PFSK-1 (cell line): ENCODE measurements at regions not wholly inside any gene's neighbourhood (a gene's known extent, or its start where the extent isn't known, plus 50 kb on each side); places are given as distances from the start of the nearest gene placed in this dataset.

Experiments
- FOXP2 ChIP-seq: optimal IDR thresholded peaks from 2 replicates; pipeline ENCODE3; 2011; ENCODE audit warnings: borderline replicate concordance, control low read depth, inconsistent platforms; ENCODE audit not compliant: insufficient read depth; ENCODE audit errors: extremely low read length, extremely low read depth
- POLR2AphosphoS5 ChIP-seq: IDR thresholded peaks from 2 replicates; pipeline ENCODE4 v1.6.1; 2012; ENCODE audit warnings: low read depth, mild to moderate bottlenecking, control low read depth, low read length, moderate library complexity
- SIN3A ChIP-seq: IDR thresholded peaks from 2 replicates; pipeline ENCODE4 v1.6.1; 2012; ENCODE audit warnings: mild to moderate bottlenecking, low read length, moderate library complexity, borderline replicate concordance; ENCODE audit not compliant: insufficient read depth
- TAF1 ChIP-seq: IDR thresholded peaks from 2 replicates; pipeline ENCODE4 v1.6.1; 2012; ENCODE audit warnings: low read length, control low read depth, borderline replicate concordance; ENCODE audit not compliant: insufficient read depth
- TF ChIP-seq, protein P1 (sequence below), 2 experiments: IDR thresholded peaks; 2 replicates each; pipeline versions ENCODE4 v1.6.1 to v1.8.0; 2011 to 2012; ENCODE audit warnings: low read depth in 2 of 2, low read length in 2 of 2, control low read depth in 1 of 2, inconsistent platforms in 1 of 2, mild to moderate bottlenecking in 1 of 2, moderate library complexity in 1 of 2; ENCODE audit not compliant: insufficient read depth in 1 of 2

DNA sequence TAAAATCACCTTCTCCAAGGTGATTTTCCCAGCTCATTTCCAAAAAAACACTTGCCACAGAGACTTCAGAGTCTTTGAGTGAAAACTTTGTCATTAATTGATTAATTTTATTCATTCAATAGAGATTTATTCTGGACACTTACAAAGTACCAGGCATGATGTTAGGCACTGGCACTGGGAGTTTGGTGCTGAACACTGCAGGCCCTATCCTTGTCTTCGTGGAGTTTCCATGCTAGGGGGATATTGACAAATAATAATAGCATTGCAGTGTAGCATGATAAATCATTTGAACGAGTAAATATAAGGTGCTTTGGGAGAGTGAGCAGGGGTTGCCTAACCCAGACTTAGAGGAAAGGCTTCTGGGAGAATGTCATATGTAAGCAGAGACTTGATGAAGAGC is 145.7 kb downstream of the SOX4 start:
- TF ChIP-seq SIN3A (no peak), POLR2AphosphoS5 (no peak), TAF1 (no peak), FOXP2 (no peak)
- TF ChIP-seq, protein P1, sequence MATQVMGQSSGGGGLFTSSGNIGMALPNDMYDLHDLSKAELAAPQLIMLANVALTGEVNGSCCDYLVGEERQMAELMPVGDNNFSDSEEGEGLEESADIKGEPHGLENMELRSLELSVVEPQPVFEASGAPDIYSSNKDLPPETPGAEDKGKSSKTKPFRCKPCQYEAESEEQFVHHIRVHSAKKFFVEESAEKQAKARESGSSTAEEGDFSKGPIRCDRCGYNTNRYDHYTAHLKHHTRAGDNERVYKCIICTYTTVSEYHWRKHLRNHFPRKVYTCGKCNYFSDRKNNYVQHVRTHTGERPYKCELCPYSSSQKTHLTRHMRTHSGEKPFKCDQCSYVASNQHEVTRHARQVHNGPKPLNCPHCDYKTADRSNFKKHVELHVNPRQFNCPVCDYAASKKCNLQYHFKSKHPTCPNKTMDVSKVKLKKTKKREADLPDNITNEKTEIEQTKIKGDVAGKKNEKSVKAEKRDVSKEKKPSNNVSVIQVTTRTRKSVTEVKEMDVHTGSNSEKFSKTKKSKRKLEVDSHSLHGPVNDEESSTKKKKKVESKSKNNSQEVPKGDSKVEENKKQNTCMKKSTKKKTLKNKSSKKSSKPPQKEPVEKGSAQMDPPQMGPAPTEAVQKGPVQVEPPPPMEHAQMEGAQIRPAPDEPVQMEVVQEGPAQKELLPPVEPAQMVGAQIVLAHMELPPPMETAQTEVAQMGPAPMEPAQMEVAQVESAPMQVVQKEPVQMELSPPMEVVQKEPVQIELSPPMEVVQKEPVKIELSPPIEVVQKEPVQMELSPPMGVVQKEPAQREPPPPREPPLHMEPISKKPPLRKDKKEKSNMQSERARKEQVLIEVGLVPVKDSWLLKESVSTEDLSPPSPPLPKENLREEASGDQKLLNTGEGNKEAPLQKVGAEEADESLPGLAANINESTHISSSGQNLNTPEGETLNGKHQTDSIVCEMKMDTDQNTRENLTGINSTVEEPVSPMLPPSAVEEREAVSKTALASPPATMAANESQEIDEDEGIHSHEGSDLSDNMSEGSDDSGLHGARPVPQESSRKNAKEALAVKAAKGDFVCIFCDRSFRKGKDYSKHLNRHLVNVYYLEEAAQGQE (IDR thresholded peaks at IDR 0.05; ENCODE audit: insufficient read depth in 1 of 2, low read depth in 2 of 2, low read length in 2 of 2), result no peak

DNA sequence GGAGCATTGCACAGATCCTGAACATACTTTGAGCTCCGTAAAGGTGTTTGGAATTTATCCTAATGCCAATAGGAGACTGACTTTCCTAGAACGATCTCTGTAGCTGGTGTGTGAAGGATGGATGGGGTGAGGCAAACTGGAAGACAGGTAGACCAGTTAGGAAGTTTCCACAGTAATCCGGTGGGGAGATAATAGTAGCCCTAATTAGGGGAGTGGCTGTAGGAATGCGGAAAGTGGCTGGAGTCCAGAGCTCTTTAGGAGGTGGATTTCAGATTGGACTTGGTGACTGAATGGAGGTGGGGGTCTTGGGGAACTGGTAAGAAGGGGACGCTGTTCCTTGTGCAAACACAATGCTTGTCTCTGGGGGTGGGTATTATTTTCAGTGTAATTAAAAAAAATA is 146.3 kb downstream of the SOX4 start:
- no peak for TF ChIP-seq TAF1
- TF ChIP-seq, protein P1 (IDR thresholded peaks at IDR 0.05; ENCODE audit: insufficient read depth in 1 of 2, low read depth in 2 of 2, low read length in 2 of 2), result no peak
- no peak for TF ChIP-seq POLR2AphosphoS5
- no peak for TF ChIP-seq SIN3A
- TF ChIP-seq FOXP2, result no peak

DNA sequence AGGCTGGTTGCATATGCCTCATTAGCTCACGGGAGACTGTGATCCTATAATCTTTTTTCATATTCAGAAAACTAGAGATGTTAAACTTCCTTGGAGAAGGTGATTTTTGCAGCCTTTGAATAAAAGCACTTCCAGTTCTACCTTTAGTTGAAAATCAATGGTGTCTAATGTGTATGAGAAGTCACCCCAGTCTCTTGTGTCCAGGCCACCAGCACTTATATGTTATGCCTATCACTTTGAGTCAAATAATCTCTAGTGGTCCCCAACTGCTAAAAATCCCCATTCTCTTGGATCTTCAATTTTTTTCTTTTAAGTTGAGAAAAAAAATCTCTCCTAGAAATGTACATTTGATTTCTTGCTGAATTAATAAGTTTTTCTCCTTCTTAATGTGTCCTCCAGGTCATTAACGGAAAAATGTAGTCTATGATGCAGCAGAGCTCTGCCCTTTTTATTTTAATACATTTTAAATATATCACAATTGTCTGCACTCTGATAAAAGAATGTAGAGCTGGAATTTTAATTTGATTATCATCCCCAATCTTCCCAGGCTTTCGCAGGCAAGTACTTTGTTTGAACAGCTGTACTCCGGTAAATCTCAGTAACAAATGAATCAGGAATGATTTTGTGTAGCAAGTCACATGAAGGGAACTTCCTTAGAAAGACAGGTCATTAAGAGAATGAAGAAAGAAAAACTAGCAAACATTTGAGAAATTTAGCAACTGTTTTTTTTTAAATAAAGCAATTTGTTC is 147.0 kb downstream of the SOX4 start:
- TF ChIP-seq, protein P1 (IDR thresholded peaks at IDR 0.05; ENCODE audit: insufficient read depth in 1 of 2, low read depth in 2 of 2, low read length in 2 of 2), result no peak
- TF ChIP-seq FOXP2, result no peak
- TF ChIP-seq SIN3A, result no peak
- TF ChIP-seq POLR2AphosphoS5, result no peak
- no peak for TF ChIP-seq TAF1

DNA sequence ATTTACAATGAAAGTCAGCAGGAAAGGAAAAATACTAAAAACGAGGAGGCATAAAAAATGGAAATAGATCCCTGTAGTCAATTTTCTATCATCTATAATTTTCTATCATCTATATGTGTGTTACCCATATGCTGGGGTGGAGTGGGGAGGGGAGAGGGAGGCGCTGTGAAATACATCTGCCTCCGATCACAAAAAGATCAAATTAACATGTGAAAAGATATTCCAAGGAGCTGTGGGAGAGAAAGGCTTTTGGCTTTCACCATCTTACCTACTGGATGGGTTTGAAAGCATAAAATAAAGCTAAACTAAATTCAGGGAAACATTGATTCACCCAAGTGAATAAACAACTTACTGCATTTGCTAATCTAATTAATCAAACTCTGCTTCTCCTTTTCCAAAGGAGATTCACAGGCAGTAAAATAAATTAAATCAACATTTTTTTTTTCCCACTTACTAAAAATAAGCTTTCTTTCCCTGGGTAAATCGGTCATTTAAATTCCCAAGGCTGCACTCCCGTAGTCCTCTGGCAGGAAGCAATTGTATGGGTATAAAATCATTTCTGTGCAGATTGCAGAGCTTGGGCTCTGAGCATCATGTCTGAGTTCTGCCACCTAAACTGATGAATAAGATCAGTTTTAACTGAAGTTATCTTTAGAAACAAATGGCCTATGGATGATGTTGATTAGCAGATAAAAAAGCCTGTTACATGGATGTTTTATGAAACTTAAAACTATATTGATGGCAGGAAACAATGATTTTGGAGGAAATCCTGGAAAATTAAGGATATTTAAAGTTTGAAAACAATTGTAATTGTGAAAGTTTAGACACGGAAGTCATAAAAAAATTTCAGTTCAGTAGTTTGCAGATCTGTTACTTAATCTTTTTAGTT is 147.9 kb downstream of the SOX4 start:
- TF ChIP-seq SIN3A (no peak), POLR2AphosphoS5 (no peak), TAF1 (no peak), FOXP2 (no peak)
- TF ChIP-seq, protein P1 (IDR thresholded peaks at IDR 0.05; ENCODE audit: insufficient read depth in 1 of 2, low read depth in 2 of 2, low read length in 2 of 2), result no peak
